ENCODE measurements at regions not wholly inside any gene's neighbourhood (a gene's known extent, or its start where the extent isn't known, plus 50 kb on each side); places are given as distances from the start of the nearest gene placed in this dataset.

DNA sequence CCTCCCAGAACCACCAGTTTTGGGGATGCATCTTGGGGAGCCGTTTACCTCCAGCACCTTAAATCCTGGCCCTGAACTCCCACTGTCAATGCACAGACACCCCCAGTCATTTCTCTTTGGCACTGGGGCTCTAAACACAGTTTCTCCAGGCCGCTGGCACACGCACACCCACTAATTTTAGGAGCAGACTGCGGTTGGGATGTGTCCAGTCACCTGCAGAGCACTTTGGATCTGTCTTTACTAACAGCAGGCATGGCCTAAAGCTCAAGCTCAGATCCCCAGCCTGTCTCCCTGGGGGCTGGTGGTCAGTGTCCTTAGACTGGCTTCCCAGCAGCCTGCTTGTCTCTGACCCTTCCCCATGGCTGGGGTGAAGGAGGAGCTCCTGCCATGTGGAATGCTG lies 49.9 kb downstream of the SYNE3 start:
- DNase-seq (ENCODE audit: low spot score) (no peak), ATAC-seq (no peak)

DNA sequence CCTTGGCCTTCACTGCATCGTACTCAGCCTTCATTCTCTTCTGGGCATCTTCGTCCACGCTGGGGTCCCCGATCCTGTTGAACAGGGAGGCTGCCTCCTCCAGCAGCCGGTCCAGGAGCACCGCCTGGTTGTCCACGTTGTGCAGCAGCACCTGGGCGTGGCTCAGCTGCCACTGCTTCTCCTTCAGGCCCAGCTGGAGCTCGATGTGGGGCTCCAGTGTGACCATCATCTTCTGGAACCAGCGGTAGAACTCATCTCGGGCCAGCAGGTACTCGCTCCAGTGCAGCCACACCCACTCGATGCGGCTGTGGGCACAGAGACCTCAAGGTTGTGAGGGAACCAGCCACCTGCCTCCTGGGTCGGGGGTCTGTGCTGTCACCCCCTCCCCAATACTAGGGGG lies 50.5 kb downstream of the SYNE3 start:
- ATAC-seq (no peak), DNase-seq (ENCODE audit: low spot score) (no peak)

DNA sequence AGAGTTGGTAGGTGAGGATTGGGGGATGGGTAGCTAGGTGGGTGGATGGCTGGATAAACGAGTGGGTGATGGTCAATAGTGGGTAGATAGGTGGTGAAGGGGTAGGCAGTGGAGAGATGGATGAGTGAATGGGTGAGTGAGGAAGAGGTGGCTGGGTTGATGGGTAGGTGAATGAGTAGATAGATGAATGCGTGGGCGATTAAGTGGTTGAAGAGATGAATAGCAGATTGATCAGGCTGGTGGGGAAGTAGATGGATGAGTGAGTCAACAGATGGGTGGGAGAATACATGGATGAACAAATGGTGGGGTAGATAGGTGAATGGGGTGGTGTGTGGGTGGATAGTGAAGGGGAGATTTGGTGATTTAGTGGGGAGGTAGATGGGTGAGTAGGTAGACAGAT lies 51.1 kb downstream of the SYNE3 start:
- ATAC-seq, result no peak
- DNase-seq (ENCODE audit: low spot score), result no peak

DNA sequence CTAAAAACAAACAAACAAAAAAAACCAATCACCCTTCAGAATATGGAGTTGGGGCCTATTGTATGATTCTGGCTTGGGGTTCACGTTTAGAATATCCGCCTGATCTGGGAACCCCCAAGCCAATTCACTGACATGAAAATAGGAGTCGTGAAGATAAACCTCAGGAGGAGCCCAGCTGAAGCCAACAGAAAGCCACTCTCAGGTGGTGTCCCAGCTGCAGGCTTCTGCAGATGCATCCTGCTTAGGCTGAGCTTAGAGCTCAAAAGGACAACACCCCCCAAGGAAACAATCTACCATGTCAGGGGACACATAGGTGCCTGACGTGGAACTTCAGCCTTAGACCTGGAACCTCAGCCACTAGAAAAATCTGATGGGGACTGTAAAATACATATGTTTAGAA lies 51.9 kb downstream of the SYNE3 start:
- ATAC-seq, result no peak
- no peak for DNase-seq (ENCODE audit: low spot score)

DNA sequence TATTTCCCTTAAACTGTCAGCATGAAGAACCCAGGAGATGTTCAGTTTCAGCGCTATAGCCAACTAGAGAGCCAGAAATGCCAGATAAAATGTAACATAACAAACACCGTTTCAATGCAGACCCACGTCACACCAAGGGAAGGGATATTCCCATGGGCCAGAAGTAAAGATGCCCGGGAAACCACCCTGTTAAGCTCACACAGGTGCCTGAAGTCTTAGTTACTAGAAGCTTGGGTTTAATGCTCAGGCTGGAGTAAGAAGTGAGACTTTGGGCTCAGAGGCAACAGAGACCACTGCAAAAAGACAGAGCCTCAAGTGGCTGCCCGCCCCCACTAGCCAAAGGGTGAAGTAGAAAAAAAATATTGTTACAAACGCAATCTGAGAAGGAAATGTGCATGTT lies 52.3 kb downstream of the SYNE3 start:
- no peak for ATAC-seq
- no peak for DNase-seq (ENCODE audit: low spot score)

DNA sequence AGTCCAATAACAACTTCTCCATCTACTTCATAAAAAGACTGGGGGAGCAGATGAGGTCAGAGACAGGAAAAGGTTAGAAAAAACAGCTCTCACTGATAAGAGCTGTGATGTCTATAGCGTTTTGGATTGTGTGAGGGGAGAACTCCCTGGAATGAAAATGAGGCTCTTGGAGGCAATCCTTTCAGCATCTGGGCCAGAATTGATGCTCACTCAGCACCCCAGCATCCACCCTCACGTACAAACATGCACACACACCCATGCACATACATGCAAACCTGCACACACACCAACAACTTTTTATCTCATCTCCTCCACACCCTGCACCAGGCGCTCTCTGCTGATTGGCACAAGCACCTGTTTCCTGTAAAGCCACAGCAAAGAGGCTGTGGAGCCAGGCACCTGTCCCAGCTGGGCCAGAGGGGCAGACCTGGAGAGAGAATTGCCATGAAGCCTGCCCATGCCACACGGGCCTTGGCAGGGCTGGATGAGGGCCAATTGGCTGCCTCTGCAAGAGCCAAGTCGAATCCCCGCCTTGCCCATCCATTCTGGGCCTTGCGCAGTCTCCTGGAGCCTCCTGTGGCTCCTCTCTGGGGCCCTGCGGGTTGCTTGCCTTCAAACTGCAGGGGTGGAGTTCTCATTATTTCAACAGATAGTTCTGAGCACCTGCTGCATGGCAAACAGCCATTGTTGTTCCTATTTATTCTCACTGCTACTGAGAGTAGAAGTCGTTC lies 53.1 kb downstream of the SYNE3 start:
- ATAC-seq (peak; percentile 49), DNase-seq (ENCODE audit: low spot score) (no peak)

DNA sequence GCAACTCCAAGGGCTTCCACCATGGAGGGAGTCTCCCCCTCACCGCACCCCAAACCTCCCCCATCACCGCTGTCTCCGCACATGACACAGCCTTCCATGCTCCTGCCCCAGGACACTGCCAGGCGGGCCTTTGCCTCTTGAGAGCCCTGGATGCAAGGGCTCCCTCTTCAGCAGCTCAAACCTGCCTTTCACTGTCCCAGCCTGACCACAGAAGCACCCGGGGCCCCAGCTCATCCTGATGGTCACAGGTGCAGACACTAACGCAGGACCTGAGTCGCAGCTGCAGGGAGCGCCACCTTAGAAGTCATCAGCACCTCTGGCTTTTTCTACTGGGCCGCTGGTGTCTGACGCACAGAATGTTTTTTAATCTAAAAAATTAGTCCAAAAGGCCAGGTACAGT lies 54.0 kb downstream of the SYNE3 start:
- DNase-seq (ENCODE audit: low spot score), result no peak
- no peak for ATAC-seq

DNA sequence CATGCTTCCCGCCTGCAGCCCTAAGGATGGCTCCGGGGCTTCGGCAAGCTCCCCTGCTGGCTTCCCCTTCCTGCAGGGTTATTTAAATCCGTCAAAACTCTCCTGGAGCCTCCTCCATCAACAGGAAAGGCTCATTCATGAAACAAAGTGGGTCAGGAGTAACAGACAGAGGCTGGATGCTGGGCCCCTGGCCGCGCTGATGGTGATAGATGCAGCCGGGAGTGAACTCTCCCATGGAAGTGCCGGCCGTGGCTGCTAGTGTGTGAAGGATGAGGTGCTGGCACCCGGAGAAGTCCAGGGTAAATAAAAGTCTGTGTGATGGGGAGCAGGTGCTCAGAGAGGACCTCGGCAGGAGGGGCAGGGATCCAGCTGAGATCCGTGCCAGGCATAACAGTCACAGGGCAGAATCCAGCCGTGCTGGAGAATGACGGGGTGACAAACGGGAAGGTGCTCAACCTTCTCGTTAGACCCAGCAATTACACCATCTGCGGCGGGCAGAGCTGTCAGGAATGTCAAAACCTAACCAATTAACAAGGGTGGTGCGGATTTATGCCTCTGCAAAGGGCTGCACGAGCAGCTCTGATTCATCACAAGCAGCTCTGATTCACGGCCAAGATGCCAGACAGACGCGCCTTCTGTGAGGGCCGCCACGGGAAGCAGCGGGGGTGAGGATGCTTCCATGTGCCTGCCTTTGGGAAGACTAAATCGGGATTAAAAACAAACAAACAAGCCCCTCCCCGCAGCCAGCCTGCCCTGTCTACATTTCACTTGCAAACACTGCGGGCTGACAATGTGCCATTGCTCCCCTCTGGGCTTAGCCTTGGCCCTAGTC lies 55.6 kb downstream of the SYNE3 start:
- no peak for ATAC-seq
- DNase-seq (ENCODE audit: low spot score), result no peak

DNA sequence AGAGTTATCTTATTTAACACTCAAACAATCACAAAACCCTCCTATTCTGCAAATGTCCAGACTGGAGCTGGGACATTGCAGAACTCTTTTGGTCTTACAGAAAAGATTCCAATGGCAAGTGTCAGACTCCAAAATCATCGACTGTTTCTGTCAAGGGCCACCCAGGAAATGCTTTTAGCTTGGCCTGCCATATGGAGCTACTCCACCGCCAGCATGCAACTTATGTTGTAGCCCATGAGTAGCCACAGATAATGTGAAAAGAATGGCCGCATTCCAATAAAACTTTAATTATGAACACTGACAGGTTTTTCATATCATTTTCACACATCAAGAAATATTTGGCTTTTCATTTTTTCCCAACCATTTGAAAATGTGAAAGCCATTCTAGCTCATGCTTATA lies 57.5 kb downstream of the SYNE3 start:
- DNase-seq (ENCODE audit: low spot score), result no peak
- no peak for ATAC-seq

DNA sequence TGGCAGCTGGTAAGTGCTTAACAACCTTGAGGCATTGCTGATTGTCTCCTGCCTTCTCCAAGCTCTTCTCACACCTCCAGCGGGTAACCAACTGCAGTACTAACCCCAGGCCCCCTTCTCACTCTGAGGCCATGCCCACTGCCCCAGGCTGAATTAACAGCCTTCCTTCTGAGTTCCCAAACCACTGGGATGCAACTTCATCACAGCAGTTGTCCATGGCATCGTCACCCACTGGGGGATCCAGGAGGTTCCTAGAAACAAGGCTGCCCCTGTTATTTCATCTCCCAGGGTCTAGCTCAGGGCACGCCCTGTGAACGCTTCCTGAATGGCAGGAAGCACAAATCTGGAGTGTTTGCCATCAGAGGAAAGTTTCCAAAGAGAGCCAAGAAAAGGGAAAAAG lies 58.0 kb downstream of the SYNE3 start:
- ATAC-seq (no peak), DNase-seq (ENCODE audit: low spot score) (no peak)

DNA sequence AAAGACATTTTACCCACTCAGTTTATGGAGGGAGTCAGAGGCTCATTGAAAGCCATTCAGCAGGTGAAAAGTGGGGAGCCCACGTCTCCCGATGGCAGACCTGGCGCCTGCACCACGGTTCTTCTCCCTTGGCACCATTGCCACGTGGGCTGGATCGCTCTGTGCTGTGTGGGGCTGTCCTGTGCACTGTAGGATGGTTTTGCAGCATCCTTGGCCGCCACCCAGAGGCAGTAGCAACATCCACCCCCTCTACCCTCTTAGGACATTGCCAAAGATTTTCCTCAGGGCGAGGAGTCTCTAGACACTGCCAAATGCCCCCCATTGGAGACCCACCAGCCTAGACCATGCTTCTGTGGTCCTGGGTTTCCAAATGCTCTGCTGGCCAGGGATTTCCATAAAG lies 60.2 kb downstream of the SYNE3 start:
- no peak for ATAC-seq
- DNase-seq (ENCODE audit: low spot score), result no peak

DNA sequence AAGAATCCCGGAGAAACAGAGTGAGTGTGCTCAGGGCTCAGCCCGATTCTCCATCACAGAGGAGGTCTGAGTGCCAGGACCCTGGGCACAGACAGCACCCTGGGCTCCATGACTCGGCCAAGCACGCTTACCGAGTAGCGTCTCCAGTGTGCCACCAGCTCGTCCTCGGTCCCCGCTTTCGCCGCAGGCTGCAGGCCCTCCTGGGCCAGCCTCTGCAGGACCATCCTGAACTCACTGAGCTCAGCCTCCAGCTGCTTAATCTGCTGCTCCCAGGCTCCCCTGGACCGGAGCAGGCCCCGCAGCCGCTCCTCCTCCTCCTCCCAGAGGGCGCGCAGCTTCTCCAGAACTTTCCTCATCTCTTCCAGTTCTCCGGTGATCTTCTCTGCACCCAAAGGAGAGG lies 61.2 kb downstream of the SYNE3 start:
- ATAC-seq (no peak), DNase-seq (ENCODE audit: low spot score) (no peak)

DNA sequence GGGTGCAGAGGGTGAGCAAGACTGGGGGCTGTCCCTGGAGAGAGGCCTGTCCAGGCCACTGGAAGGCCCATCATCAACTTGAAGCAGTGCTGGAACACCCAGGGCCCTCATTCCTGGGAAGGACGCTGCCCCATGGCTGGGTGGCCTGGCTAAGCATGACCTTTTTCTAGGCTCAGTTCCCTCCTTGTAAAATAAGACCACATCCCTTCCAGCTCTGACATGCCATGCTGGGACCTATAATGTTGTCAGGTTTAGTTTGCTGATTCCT lies 62.8 kb downstream of the SYNE3 start:
- ATAC-seq (no peak), DNase-seq (ENCODE audit: low spot score) (no peak)

DNA sequence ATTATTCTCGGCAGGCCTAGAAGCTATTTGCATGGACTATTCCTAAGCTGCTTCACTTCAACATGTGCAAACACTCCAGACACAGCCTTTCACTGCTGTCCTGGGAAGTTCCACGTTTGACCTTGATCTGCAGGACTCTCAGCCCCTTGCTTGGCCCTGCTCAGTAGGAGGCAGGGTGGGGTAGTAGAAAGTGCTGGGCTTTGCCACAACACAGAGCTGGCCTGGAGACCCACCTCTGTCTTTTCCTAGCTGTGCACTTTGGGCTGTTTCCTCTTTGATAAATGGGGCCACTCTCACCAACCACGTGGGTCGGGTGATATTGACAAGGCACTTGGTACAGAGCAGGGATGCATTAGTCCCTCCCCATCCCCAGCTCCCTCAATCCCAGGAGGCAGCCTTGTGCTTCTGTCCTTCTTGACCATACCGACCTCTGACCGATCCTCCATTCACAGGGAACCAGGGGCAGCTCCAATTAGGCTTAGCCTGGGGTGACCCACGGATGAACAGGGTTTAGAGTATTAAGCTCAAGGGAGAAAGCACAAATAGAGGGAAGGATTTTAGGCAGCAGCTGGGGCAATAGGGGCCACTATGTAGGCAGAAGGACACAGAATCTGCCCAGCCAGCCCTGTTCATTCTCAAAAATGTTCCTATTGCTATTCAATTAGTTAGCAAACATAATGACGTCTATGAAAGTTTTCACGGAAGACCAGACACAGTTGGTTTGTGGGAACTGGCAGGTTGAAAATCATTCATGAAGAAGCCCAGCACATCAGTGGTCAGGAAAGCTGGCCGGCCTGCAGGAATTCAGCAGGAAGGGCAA lies 63.3 kb downstream of the SYNE3 start:
- no peak for DNase-seq (ENCODE audit: low spot score)
- ATAC-seq, result peak; percentile 5

DNA sequence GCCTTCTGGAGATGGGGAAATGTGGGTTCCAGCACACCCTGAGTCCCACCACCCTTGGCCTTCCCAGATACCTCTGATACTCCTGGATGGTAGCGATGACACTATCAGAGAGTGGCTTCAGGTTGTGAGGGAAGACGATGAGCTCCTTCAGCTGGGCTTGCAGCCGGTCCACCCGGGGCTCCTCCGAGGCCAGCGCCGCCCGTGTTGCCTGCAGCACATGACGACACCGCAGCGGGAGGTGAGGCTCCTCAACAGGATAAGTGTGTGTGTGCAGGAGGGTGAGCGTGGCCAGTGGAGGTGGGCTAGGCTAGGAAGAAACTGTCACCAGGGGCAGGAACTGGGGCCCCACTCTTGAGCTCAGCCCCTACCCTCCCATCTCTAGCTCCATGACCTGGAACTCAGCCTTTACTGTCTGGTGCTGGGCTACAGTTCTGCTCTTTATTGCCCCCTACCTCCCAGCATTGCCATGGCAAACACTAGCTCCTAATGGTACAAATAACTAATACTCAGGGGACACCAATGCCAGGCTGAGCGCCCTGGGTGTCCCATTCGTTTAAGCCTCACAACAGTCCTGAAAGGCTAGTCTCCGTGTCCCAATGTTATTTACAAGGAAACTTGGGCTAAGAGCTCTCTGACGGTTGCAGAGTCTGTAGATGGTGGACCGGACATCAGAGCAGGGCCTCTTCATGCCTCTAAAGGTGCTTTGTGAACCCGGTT lies 64.1 kb downstream of the SYNE3 start:
- DNase-seq (ENCODE audit: low spot score) (no peak), ATAC-seq (peak; percentile 71)

DNA sequence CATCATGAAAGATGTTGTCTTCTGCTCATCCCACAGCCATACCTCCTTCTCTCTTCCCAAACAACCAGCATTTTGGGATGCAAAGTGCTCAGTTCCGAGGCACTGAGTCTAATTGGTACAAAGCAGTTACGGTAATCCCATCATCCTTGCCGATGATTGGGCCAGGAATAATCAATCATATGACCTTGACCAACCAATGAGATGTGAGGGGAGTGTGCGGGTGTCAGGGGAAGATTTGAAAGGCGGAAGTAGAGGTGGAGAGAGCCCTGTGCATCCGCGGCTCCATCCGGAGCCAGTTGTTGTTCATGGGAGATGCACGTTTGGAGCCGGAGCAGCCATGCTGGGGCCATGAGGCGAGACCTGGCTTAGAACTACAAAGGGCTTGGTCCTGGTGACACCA lies 67.3 kb downstream of the SYNE3 start:
- ATAC-seq (no peak), DNase-seq (ENCODE audit: low spot score) (no peak)

DNA sequence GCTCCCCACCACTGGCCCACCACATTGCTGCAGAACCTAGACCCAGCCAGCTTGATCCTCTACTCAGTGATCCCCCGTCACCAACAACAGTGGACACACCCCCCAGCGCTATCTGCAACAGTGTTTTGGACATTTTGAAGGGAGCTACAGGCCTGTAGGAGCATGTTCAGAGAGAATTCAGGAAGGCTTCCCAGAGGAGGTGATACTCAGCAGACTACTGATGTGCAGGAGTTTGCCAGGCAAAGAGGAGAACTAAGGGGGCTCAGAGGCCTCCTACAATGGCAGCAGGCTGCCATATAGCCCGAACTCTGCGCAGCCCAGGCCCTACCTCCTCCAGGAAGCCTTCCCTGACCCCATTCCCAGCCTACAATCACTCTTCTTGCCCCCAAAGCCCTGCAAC lies 70.0 kb downstream of the SYNE3 start:
- DNase-seq (ENCODE audit: low spot score) (no peak), ATAC-seq (no peak)

DNA sequence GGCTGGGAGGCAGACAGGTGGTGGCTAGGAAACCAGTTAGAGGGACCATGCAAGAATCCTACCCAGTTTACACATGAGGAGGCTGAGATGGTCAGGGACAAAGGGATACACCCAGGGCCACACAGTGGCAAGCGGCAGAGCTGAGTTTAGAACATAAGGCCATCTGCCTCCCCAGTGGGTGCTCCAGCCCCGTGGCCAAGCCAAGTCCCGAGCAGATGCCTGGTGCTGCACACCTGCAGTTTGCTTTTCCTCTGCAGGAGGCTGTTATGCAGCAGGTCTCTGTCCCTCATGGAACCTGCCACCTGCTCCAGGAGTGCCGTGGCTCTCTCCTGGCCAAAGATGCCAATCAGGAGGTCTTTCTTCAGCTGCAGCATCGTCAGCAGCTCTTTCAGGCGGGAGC lies 70.8 kb downstream of the SYNE3 start:
- ATAC-seq (no peak), DNase-seq (ENCODE audit: low spot score) (no peak)

DNA sequence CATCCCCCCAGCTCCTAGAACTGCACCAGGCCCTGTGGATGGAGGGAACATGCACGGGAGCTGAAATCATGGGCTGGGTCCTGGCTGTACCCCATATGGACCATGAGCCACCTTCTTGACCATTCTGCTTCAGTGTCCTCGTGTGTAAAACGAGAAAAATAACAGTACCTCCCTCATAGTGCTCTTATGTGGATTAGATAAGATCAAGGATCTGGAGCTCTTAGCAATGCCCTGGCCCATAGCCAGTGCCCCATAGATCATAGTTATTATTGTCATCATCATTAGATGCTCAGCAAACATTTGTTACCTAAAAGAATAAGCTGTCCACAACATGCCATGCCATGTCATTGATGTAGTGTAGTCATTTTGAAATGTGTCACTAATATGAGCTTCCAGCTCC lies 71.3 kb downstream of the SYNE3 start:
- DNase-seq (ENCODE audit: low spot score) (no peak), ATAC-seq (no peak)

DNA sequence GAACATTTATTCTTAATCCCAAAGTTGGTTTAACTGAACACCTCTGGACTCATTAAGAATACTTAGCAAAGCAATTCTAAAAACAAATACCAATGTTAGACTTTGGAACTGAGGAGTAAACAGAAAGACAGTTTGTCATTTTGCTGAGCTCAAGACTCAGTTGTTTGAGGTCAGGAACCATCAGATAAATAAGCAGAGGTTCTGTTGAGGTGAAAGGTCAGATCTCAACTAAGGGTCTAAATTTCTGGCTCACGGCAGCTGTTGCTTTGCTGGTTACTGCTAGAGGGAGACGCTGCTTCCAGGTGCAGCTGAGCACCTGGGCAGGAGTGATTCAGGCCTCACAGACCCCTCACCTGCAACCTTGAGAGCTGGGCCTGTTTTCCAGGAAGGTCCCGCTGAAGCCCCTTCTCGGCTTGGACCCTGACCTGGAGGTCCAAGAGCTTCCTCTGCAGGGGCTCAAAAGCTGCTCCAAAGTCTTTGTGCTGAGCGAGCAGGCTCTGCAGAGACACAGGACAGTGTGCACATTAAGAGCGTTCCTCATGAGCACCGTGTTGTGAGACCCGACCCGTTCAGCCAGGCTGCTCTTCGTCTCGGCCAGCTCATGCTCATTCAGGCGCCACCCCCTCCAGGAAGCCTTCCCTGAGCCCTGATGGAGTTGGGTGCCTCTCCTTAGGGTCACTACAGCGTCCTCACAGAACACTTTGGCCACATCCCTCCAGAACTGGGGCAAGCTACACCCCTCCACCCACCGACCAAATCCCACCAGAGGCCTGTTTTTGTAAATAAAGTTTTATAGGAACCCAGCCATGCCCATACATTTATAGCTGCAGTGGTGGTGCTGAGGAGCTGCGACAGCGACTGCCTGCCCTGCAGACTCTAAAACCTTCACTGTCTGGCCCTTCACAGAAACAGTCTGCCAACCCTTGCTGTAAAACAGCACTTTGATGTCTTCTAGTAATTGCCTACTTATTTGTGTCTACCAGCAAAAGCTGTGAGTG lies 72.0 kb downstream of the SYNE3 start:
- ATAC-seq, result peak; percentile 75
- DNase-seq (ENCODE audit: low spot score), result peak; percentile 53
